HG02759 (cell line): ENCODE measurements at regions not wholly inside any gene's neighbourhood (a gene's known extent, or its start where the extent isn't known, plus 50 kb on each side); places are given as distances from the start of the nearest gene placed in this dataset.
"Not testable (repeated sequence)": the region's sequence is repeated elsewhere in the genome, so short reads cannot be mapped to it uniquely, and the experiment has no call there.

Experiments
- ATAC-seq: cut with Tn5 transposase; IDR thresholded peaks from one replicate; pipeline ENCODE4 v1.9.1; 2021; ENCODE audit warnings: mild to moderate bottlenecking, moderate library complexity; ENCODE audit not compliant: unreplicated experiment

DNA sequence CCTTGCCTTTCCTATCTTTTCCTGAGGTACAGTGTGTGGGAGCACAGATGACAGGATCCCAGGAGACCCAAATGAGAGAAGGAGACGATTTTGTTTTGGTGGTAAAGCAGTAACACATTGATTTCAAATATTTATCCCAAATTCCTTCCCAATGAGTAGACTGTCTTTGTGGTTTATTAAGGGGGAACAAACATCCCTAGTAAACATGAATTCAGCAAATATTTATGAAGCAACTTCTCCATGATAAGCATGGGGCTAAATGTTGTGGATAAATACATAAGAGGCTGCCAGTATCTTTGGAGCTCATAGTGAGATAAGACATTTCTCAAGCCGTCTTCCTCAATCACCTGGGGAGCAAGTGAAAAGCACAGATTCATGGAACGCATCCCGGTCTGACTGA lies 460.8 kb upstream of the CFAP20DC start:
- ATAC-seq, result no peak

DNA sequence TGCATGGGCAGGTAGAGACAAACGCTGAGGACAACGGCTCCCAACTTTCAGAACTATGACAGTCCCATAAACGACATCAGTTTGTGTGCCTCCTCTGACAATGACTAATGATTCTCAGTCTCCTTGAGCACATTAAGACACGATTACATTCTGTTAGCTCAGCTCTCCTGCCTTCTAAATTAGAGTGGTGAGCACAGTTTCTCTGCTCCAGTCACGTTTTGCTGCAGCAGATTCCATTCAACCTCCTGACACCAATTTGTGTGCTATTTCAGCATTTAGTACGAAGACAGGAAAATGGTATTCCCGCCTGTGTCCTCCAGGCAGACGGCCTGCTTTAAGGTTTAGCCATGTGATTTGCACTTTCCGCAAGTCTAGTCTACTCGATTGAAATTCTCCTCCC lies 458.4 kb upstream of the CFAP20DC start:
- no peak for ATAC-seq

DNA sequence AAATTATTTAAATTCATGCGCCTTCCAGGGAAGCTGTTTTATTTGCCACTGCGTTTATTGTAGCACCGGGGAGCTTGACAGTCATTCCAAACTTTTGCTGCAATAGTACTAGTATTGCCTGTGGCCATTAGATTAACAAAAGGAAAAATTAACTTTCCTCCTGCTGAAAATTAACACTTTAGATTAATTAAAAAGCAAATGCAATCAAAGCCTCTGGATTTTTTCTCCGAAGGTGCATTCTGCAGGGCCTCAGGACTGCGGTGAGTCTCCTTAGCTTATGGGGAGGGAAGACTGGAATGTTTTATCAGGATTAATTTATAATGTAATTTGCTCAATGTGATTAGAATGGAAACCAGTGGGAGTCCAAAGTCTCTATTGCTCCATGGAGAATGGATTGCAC lies 456.4 kb upstream of the CFAP20DC start:
- no peak for ATAC-seq

DNA sequence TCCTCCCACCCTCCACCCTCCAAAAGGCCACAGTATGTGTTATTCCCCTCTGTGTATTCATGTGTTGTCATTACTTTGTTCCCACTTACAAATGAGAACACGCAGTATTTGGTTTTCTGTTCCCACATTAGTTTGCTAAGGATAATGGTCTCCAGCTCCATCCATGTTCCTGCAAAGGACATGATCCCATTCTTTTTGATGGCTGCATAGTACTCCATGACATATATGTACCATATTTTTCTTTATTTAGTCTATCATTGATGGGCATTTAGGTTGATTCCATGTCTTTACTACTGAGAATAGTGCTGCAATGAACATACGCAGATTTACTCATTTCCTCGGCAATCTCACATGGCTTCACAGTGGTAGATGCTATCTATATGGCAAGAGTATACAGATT lies 453.6 kb upstream of the CFAP20DC start:
- no peak for ATAC-seq

DNA sequence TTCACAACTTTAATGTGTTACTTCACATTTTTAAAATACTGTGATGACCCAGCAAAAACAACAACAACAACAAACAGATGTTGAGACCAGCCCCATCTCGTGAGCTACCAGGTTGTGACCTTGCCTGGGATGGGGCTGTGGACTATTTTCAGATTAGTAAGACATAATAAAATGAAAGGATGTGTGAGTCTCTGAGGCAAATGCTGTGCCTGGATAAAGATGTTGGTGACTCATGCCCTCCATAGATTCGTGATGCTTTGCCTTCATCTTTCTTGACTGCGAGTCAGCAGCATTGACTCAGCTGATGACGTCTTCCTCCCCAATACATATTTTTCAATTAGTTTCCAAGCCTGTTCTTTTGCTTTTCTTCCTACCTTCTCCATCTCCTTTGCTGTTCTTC lies 453.0 kb upstream of the CFAP20DC start:
- ATAC-seq, result no peak

DNA sequence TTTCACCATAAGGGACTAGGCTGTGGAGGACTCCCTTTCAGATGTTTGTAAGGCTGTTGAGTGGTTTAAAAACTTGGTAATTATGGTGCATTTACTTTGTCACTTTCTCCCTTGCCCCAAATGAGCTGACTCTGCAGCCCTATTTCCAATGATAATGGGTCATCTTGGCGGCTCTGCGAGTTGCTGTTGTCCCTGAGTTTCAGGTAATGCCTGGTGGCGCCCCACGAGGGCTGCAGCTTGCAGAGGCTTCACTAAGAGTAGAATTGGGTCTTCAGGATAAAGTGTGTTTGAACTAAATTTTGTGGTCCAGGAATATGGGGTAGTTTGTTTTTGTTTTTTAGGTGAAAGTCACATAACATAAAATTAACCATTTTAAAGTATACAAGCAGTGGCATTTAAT lies 450.1 kb upstream of the CFAP20DC start:
- ATAC-seq, result no peak

DNA sequence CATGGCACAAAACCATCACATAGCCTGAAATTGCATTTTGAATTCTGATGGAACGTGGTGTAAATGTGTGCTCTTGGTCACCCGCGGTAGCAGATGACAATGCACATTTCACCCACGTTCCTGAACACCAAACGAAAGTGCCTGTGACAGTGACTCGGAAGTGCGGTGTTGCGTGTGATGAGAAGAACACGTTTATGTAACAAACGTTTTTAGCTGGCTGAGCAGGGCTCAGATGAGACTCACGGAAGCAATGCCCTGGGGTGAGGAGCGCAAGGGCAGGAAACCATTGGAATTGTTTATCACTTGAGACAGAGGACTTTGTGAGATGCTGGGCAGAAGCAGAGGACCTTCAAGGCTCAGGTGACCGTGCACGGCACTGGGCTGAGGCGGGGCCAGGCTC lies 449.2 kb upstream of the CFAP20DC start:
- ATAC-seq, result no peak

DNA sequence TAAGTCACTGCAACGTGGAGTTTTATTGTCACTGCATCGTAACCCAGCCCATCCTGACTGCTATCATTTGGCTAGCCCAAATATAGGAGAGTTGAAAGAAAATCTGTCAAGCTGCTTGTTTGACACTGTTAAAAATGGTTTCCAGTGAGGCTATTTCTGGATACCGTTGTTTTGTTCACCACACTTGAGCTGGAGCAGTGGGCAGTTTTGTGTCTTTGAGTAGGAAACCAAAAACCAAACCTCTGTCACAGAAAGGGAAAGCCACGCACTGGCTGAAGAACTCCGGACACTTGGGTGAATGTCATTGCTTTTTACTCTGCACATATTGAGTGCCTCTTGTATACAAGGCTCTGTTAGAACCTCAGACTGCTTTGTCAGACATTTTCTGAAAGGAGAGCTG lies 446.4 kb upstream of the CFAP20DC start:
- no peak for ATAC-seq

DNA sequence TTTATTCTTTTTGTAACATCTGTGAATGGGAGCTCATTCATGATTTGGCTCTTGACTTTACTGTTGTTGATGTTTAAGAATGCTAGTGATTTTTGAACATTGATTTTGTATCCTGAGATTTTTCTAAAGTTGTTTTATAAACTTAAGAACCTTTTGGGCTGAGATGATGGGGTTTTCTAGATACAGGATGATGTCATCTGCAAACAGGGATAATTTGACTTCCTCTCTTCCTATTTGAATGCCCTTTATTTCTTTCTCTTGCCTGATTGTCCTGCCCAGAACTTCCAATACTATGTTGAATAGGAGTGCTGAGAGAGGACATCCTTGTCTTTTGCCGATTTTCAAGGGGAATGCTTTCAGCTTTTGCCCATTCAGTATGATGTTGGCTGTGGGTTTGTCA lies 445.1 kb upstream of the CFAP20DC start:
- not testable (repeated sequence) for ATAC-seq

DNA sequence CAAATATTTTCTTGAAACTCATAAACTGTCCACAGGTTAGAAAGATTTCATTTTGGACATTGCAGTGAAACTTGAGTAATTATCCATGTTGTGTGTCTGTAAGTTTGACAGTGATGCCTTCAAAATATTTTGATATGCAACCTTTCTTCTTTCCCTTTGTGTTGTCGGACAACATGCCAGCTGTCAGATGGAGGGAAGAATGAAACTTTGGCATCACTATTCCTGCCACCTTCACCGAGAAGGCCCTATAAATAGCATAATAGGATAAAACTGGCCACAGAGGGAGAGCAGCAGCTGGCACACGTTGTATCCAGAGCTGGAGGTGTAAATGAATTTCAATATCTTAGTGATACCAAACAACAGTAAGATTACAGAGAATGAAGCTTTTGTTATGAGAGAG lies 436.7 kb upstream of the CFAP20DC start:
- ATAC-seq, result no peak

DNA sequence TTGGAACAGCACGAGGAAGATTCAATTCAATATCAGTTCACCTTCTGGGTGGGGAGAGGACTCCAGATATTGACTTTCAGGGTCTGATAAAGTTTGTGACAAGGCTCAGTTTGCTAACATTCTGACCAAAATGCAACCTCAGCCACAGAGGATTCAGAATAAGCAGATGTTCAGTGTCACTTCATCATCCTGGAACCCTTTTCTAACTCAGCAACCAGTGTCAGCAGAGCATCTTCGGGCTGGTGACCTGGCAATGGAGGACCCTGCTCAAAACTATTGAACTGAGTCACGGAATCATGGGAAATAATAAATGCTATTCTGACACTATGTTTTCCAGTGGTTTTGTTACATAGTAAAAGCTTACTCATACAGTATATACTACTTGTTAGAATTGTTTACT lies 433.4 kb upstream of the CFAP20DC start:
- ATAC-seq, result no peak

DNA sequence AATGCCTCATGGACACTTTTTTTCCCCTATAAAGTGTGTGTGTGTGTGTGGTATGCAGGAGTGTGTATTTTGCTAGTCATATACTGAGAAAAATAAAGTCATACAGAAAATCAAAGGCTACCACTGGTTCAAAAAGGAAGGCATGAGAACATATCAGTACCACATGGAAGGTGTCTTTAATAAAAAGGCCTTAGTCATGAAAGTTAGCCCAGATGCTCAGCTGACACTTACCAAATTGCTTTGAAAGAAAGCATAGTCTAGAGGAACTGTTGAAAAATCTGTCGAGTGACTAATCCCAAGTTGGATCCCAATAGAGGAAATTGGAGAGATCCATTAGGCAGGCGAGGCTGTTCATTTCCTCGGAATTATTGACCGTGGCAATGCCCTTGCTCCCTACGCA lies 432.9 kb upstream of the CFAP20DC start:
- ATAC-seq, result no peak

DNA sequence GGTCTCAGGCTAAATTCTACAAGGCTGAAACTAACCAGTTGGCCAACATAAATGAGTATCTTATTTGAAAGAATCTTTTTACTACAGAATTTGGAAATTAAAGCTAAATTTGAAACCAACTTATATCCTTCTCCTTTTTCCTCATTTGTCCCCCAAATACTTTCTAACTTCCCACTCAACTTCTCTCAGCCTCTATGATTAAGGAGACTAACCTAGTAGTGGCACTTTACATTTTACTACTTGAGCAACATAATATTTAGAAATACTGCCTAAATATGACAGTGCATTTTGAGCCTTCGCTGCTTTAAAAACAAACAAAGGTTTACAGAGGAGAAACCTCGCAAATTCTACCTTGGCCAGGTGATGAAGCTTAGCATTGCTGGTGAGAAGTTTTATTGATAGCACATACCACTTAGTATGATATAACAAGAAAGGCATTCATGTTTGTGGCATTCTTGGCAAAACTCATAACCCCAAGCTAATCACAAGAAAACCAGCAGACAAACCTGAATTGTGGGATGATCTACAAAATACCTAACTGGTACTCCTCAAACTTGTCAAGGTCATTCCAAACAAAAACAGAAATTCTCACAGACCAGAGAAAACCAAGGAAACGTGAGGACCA lies 432.1 kb upstream of the CFAP20DC start:
- no peak for ATAC-seq

DNA sequence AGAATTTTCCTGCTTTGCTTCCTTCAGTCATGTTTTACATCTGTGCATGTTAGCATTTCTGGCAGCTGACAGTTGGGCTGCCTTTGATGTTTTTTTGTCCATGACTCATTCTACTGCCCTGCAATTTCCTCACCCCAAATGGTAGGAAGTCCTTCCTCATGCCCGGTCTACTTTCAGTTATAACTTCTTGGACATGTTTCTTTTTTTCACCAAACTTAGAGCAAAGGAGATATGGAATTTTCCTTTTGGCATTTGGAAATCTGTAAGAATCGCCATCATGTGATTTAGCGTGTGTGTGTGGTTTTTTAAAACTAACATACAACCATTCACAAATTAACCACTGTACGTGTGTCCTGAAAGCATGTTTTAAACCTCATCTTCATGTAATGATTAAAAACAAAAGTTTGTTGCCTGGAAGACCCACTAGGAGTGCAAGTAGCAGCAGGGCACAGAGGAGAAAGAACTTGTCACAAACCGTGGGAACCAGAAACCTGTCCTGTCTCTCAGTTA lies 430.7 kb upstream of the CFAP20DC start:
- no peak for ATAC-seq

DNA sequence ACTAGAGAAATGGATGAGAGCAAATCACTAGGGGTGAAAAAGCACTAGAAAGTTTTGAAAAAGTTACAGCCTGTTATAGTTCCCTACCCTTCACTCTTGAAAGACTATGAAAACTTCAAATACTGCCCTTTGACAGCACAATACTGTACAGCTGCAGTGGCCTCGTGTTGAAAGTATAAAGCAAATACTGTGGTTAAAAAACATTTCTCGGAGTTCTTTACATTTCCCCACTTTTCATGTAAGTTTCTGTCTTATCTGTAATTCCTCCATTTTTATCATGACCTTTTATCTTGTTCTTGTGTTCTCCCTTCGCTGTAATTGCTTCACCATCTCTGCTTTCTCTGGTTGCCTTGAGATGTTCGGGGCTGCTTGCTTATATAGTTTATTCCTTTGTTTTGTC lies 423.8 kb upstream of the CFAP20DC start:
- ATAC-seq, result no peak

DNA sequence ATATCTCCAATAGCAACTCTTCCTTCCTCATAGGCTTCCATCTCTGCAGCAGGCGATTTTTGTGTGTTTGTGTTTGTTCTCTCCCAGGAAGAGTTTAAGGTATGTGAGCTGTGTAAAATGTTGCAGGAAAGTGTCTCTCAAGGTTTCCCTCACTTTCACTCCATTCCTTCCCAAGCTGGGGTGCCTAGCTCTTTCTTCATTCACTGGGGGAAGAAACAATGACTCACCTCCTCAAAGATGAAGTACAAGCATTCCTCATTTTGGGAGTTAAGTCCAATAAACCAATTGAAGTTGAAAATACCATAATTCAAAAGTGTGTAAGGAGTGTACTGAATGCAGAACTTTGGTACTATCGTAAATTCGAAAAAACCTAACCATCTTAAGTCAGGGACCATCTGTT lies 422.7 kb upstream of the CFAP20DC start:
- ATAC-seq, result no peak

DNA sequence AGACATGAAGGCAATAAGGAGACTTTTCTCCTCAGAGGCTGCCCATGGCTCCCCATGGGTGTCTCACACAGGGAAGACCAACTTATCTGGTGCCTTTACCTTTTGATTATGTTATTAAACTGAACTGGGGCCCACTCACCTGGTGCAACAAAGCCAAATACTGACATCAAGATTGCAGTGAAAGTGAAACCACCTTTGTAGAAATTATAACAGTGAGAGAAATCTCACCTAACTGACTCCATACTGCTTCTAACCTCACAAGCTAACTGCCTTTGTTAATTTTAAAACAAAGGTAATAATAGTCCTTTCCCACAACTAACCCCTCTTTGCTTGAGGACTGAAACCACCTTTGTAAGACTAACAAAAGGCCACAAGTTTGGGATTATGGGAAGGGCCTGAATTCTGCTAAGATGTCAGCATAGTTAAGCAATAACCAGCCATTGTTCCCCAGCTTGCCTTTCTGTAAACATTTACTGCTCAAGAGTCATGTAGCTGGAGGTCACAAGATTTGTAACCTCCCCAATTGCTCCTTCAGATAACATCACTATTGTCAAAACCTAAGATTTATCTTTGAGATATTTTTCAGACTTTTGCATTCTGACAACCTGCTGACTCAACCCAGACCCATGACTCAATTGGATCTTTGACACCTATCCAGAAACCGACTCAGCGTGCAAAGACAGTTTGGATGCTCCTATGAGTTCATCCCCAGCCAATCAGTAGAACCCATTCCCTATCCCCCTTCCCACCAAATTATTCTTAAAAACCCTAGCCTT lies 420.3 kb upstream of the CFAP20DC start:
- ATAC-seq, result no peak

DNA sequence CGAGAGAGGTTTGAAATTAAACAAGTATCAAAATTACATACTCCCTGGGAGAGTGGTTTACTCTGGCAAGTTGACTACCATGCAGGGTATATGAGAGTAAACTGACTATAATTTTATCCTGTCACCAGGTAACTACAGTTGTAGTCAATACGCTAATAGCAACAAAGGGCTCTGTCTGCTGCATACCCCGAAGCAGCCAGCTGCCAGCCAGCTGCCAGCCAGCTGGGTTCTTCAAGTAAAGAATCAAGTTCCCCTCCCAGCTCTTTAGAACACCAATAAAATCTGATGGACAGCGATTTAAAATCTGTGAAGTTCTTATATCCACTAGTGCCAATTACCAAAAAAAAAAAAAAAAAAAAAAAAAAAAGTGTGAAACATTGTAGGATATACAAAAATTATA lies 417.7 kb upstream of the CFAP20DC start:
- no peak for ATAC-seq

DNA sequence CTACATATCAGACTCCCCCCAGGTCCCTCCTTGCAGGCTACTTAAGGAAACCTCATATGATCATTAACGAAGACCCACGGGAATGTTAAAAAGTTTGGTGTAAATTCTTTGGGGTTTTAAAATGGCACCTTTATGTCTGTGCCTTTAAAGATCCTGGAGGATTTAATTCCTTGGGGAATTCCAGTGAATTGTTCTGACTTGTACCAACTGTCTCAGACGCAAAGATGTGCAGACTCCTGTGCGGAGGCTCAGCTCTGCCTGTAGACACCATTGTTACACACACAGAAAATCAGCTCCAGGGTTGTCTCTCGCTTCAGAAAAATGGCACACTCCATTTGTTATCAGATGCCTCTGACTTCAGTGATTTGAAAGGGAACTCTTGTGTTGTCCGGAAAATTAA lies 414.4 kb upstream of the CFAP20DC start:
- no peak for ATAC-seq

DNA sequence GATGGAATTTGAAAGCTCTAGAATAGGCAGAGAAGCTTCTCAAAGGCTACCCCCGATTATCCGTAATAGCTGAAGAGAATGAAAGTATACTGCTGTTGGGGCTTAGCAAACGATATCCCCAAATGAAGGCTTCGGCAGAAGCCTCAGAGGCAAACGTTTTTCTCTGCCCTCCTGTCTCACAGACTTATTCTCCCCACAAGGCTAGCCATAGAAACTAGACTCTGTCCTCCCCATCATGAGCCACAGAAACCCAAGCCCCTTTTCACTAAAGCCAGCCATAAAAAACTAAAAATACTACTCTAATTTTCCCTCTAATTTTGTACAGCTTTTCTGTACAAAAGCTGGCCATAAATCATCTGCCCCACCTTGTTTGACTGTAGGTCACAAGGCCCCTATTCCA lies 413.4 kb upstream of the CFAP20DC start:
- ATAC-seq, result no peak

DNA sequence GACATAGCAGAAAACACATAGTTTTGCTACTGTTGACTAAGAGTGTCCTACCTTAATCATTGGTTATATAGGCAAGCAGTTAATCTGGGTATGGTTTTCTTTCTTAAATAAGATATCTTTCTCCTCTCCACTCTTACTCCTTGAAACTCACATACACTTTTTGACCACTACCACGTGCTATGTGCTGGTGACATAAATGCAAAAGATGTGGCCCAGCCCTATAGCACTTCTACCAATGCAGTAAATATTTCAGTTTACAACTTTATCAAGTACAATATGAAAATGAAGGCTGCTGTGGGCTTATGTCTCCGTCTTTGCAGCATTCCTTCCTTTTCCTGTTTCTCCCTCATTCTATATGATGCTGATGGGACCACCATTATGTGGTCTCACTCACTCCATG lies 410.2 kb upstream of the CFAP20DC start:
- no peak for ATAC-seq

DNA sequence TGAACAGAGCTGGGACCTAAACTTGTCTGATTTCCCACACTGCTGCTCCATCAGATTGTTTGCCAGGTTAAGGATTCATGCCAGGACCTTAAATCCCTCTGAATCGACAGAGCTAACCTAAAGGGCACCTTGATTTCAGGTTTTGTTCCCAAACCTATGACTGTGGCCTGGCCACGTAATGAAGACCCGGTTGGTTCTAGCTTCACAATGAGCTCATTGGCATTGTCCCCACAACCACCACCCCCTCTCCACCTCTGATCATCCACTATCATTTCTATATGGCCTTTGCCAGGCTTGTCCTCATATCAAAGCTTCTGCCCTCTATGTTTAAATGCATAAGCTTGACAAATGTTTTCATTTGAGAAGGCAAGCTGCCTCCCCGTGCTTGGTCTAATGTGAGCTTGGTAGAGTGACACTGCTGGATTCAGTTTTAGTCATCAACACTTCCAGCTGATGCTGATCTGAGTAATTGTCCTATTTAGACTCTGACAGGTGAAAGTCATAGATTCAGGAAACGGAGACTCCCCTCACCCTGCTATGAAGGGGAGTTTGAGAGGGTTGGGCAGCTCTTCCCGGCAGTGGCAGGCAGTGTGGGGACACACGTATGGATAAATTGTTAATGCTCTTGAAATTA lies 407.1 kb upstream of the CFAP20DC start:
- peak; percentile 99 for ATAC-seq
